GM18868 (cell line): ENCODE measurements at regions not wholly inside any gene's neighbourhood (a gene's known extent, or its start where the extent isn't known, plus 50 kb on each side); places are given as distances from the start of the nearest gene placed in this dataset.
"Not testable (repeated sequence)": the region's sequence is repeated elsewhere in the genome, so short reads cannot be mapped to it uniquely, and the experiment has no call there.

Experiments
- ATAC-seq: cut with Tn5 transposase; IDR thresholded peaks from one replicate; pipeline ENCODE4 v1.9.1; 2021; ENCODE audit warnings: mild to moderate bottlenecking, moderate library complexity; ENCODE audit not compliant: unreplicated experiment

DNA sequence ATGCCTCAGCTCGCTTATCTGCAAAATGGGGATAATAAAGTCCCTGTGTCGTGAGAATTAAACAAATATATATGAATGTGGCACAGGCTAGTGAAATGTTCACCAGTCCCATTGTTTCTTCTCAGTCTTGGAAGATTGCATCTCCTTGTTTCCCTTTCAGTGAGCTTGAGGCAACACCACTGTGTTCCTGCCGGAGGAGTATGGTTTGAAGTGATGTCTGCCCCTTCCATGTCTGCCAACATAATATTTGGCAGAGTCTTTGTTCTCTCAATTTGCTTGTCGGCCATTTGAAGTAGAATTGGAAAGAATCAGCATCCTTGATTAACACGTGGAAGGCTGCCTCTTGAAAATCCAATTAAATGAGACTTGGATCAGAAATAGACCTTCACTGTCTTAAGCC is 1088.5 kb upstream of the INTU start:
- no peak for ATAC-seq

DNA sequence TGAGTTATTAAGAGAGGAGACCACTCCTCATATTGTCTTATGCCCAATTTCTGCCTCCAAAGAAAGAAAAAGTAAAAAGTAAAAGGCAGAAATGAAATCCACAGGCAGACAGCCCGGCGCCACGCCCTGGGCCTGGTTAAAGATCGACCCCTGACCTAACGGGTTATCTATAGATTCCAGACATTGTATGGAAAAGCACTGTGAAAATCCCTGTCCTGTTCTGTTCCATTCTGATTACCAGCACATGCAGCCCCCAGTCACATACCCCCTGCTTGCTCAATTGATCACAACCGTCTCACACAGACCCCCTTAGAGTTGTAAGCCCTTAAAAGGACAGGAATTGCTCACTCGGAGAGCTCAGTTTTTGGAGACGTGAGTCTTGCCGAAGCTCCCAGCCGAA is 1086.6 kb upstream of the INTU start:
- ATAC-seq, result not testable (repeated sequence)

GRCh38 chr4:126547352-126547751 is 1085.4 kb upstream of the INTU start:
- no peak for ATAC-seq

- no peak for ATAC-seq
Measured at GRCh38 chr4:126548890-126549289, 1083.9 kb upstream of the INTU start.

- no peak for ATAC-seq
Measured at GRCh38 chr4:126552321-126552720, 1080.4 kb upstream of the INTU start.

- no peak for ATAC-seq
Measured at GRCh38 chr4:126553248-126553647, 1079.5 kb upstream of the INTU start.

GRCh38 chr4:126558596-126558995 is 1074.2 kb upstream of the INTU start:
- no peak for ATAC-seq

GRCh38 chr4:126559961-126560360 is 1072.8 kb upstream of the INTU start:
- no peak for ATAC-seq

GRCh38 chr4:126560794-126561193 is 1072.0 kb upstream of the INTU start:
- ATAC-seq, result no peak

GRCh38 chr4:126563389-126563788 is 1069.4 kb upstream of the INTU start:
- ATAC-seq, result no peak

GRCh38 chr4:126564283-126564854 is 1068.4 kb upstream of the INTU start:
- no peak for ATAC-seq

DNA sequence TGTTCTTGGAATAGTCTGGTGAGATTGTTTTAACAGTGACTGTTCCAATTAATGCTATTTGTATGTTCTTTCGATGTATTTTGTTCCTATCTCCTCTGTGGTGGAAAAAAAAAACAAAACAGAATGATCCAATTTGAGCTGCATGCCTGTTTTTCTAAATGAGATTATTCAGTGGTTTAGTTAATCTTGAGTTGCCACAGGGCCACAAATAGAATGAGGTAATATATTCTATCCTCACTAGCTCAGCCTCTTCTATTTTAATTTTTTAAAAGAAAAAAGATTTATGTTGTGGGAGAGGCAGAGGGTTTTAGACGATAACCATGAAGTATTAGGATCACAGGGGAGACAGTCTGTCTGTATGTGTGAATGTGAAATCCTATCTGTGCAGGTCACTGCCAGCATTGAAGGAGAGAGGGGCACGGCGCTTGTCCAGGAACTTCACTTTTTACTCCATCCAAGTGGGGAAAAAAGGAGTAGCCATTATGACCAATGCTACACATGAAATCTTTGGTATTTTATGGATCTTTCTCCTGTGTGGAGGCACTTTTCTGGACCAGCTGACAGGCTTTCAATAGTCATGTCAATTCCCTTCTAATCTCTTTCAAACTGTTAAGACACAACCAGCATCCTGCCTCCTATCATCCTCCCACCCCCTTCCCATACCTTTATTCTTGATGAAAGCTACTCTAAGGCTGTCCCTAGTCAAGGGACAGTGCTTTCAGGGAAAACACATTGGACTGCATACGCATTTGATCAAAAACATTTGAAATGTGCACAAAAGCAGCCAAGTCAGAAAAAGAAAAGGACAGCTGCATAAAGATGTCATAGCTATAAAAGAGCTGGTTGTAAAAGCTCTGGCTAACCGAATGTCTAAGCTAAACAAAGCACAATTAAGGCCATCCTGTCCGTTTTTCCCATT is 1063.8 kb upstream of the INTU start:
- ATAC-seq, result no peak

GRCh38 chr4:126572264-126572663 is 1060.5 kb upstream of the INTU start:
- ATAC-seq, result no peak

DNA sequence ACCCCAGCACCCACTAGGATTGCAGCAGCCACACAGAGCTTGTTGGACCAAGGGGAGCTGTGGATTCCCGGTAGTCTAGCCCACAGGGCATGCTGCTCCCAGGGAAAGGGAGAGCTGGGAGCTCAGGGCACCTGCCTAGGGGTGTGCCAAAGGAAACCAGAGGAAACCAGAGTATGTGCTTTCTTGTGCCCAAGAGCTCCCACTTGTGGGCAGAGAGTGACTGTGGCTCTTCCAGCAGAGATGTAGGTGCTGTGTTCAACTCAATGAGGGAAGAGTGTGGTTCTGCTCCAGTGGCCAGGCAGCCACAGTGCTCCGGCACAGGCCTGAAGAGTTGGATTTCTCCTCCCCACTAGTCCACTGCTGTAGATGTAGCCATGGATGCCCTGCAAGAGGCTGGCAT is 1050.0 kb upstream of the INTU start:
- peak; percentile 47 for ATAC-seq

DNA sequence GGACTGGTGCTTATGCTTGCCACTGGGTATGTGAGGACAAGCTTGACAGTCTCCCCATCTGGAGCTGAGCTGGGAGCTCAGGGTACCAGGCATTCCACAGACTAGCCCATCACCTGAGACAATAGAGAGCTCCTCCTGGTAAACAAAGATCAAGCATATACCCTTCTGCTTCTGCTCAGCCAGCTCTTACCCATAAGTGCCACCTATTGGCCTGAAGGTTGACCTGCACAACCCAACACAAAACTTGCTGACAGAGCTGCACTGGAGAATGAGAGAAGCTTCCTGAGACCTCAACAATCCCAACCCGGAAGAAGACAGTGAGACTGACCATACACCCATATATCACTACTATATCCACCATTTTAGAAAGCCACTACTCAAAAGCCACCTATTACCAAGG is 1049.2 kb upstream of the INTU start:
- ATAC-seq, result peak; percentile 53

DNA sequence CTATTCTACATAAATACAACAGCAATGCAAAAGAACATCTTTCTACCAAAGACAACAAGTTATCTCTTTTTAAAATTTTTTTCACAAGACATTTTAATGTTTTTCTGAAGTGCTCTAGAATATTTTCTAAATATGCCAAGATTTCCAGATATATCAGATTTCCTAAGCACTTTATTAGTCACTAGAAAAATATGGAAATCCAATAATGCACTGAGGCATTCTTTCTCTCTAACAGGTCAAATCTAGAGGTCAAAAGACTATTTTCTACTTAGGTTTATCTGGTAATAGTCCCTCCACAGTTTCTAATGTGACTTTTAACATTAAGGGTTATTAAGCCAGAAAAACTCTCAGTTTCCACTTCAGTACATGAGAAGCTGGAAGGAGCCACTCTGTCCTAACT is 1041.2 kb upstream of the INTU start:
- no peak for ATAC-seq

DNA sequence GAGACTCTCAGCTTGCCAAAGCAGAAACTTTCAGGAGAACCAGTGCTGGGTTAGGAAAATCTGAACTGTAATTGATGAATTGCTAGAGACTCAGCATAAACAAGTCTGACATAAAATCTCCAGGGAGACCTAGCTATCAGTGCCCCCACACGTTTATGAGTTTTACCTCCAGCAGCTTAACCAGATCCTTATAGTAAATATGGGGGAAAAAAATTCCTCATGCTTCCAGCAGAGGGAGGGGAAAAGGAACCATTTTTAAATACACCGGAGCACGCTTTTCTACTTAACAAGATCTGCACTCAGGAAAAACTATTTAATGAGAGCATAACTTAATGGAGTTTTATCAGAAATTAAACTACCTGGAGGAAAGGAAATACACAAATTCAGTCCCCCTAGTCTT is 1040.7 kb upstream of the INTU start:
- no peak for ATAC-seq

GRCh38 chr4:126593626-126594025 is 1039.1 kb upstream of the INTU start:
- ATAC-seq, result no peak

DNA sequence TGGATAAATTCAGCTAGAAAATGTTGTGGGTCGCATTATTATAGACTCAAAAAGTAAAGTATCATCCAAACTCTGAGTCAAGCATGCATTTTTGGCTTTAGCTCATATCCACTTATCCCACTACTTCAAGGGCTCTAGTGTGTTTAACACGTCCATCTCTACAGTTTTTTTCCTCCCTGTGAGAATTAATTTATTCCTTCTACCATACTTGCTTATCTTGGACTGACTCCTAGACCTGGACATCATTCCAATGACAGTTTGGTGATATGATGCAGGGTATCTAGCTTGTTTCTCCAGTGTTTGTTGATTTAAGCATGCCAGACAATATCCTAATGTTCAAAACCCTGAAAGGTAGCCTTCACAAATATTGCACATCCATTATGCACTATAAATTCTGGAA is 1037.1 kb upstream of the INTU start:
- no peak for ATAC-seq

GRCh38 chr4:126599746-126600145 is 1033.0 kb upstream of the INTU start:
- no peak for ATAC-seq

- ATAC-seq, result no peak
Measured at GRCh38 chr4:126603210-126603609, 1029.5 kb upstream of the INTU start.

DNA sequence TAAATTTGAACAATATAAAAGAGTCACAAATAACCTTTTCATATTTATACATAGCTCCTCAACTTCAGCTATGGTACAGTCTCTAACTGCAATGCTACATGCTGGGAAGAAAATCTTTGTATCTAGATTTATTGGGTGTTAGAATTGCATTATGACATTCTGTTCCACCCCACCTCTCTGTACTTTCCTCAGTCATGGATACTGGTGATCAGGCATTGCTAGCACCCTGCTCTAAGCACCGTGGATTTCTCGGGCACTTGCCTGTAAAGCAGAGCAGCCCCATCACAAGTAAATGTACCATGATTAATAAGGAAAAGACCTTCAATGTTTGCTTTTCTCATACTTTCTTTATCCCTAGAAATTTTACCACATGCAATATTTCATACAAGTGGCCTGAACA is 1028.9 kb upstream of the INTU start:
- no peak for ATAC-seq
